ENCODE measurements at regions not wholly inside any gene's neighbourhood (a gene's known extent, or its start where the extent isn't known, plus 50 kb on each side); places are given as distances from the start of the nearest gene placed in this dataset.

GRCh38 chr13:63005625-63006024 lies 1590.0 kb upstream of the PCDH20 start:
- no peak for DNase-seq (ENCODE audit: low read depth)

DNA sequence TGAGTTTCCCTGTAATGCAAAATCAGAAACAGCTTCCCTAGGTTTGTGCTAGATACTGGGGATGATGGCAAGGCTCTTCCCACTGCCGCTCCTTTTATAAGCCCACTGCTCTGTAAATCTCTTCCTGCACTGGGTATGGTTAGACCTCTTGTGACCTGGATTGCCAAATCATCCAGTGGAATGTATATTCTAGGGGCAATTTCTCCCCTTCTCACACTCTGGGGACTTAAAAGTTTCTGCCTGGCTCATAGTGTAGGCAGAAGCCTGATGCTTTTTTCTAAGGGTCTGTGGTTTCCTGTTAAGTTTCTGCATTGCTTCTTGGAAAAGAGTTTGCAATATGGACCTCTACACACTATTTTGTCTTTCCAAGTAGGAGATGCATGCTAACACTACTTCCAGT lies 1582.0 kb upstream of the PCDH20 start:
- DNase-seq (ENCODE audit: low read depth), result no peak

DNA sequence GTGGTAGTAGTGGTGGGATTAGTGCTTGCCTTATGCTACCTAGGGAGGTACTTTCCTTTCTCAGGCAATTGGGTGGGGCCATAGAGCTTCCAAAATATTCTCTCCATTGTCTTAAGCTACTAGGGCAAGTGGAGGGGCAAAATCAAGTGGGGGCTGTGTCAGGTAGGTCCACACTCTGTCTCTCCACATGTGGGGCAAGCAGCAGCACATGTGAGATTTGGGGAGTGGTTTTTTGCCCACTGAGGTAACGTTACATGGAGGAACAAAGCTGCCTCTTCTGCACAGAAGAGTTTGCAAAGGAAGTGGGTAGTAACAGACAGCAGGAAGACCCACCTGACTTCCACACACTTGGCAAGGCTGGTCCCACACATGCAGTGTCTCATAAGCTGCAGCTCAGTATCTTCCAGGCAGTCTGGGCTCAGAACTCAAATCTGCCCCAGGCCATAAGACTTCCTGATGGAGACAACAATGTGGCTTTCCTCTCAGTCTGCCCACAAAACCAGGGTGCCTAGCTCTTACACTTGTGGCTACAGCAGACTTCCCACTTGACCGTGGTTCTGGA lies 1581.5 kb upstream of the PCDH20 start:
- no peak for DNase-seq (ENCODE audit: low read depth)

- DNase-seq (ENCODE audit: low read depth), result no peak
Measured at GRCh38 chr13:62973804-62974203, 1558.2 kb upstream of the PCDH20 start.

- DNase-seq (ENCODE audit: low read depth), result no peak
Measured at GRCh38 chr13:62964522-62964921, 1548.9 kb upstream of the PCDH20 start.

GRCh38 chr13:62960723-62961122 lies 1545.1 kb upstream of the PCDH20 start:
- no peak for DNase-seq (ENCODE audit: low read depth)

DNA sequence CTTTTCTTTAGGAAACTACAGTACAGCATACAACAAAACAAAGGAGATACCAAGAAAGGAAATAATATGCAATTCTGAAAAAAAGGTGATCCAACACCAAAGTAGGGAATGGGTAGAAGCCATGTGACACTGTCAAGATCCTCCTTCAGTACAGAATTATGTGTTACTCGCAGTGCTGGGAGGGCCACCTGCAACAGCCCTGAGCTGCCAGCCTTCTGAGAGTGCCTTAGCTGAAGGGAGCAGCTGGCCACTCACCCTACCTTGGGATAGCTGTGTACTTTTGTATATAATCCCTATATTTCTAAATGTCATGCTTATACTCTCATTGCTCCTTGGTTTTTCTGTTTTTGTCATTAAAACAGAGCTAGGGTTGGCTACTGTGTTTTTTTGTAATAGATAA lies 1518.2 kb upstream of the PCDH20 start:
- no peak for DNase-seq (ENCODE audit: low read depth)

DNA sequence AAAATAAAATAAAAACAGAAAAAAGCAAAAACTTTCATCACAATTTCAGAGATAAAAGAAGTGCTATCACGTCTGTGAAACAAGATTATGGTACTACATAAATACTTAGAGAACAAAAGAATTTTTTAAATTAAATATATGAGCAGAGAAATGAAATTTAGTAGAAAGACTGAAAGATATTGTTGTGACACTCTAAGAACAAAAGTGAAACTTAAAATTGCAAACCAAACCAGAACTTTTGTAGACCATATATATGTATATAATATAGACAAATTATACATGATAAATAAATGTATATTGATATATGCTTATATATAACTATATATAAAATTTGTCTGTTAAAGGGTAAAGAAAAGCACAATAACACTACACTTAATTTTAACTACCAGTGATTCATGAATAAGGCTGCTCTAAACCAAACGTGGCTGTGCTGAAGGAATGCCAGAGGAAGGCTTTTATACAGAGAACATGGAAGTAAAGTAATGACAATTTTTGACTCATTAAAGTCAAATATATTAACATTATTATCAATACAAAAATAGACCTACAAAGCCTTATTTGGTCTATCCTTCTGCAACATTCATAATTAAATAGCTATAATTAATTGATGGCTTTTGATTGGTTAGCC lies 1516.7 kb upstream of the PCDH20 start:
- DNase-seq (ENCODE audit: low read depth), result peak; percentile 23

- peak; percentile 70 for DNase-seq (ENCODE audit: low read depth)
Measured at GRCh38 chr13:62931853-62932252, 1516.2 kb upstream of the PCDH20 start.

- DNase-seq (ENCODE audit: low read depth), result no peak
Measured at GRCh38 chr13:62924395-62924794, 1508.7 kb upstream of the PCDH20 start.

- DNase-seq (ENCODE audit: low read depth), result no peak
Measured at GRCh38 chr13:62920159-62920558, 1504.5 kb upstream of the PCDH20 start.

- no peak for DNase-seq (ENCODE audit: low read depth)
Measured at GRCh38 chr13:62919491-62919890, 1503.8 kb upstream of the PCDH20 start.

- no peak for DNase-seq (ENCODE audit: low read depth)
Measured at GRCh38 chr13:62910541-62911060, 1495.0 kb upstream of the PCDH20 start.

GRCh38 chr13:62908321-62908720 lies 1492.7 kb upstream of the PCDH20 start:
- DNase-seq (ENCODE audit: low read depth), result peak; percentile 0

DNA sequence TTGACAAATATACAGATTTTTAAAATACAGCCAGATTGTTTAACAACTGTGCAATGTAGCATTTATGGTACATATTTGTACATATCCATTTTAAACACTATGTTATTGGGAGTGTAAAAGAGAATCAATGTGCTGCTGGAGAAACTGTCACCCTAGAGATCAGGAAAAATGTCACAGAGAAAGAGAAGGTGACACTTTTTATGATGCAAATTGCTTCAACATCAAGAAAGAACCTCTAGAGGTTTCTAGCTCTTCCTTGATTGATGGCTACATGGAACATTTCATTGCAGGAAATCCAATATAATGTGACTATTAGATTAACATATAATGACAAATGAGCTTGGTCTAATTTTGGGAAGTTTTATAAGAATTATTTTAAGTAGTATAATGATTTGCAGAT lies 1491.2 kb upstream of the PCDH20 start:
- DNase-seq (ENCODE audit: low read depth), result no peak

GRCh38 chr13:62906469-62906868 lies 1490.8 kb upstream of the PCDH20 start:
- no peak for DNase-seq (ENCODE audit: low read depth)

DNA sequence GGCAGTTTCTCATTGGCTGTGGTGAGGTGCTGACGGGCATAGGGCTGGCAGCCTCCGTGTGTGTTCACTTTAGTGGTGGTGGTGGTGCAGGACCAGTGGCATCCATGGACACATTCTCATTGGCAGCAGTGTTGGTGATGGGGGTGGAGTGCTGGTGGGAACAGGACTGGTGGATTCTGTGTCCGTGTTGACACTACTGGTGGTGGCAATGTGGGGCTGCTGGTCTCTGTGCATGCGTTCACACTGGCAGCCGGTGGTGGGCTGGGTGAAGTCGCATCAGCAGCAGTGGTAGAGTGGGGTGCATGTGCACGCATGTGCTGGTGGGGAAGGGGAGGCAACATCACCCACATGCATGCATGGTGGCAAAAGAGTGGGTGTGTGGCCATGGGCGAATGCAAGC lies 1471.4 kb upstream of the PCDH20 start:
- DNase-seq (ENCODE audit: low read depth), result no peak

GRCh38 chr13:62879071-62879470 lies 1463.4 kb upstream of the PCDH20 start:
- peak; percentile 82 for DNase-seq (ENCODE audit: low read depth)

DNA sequence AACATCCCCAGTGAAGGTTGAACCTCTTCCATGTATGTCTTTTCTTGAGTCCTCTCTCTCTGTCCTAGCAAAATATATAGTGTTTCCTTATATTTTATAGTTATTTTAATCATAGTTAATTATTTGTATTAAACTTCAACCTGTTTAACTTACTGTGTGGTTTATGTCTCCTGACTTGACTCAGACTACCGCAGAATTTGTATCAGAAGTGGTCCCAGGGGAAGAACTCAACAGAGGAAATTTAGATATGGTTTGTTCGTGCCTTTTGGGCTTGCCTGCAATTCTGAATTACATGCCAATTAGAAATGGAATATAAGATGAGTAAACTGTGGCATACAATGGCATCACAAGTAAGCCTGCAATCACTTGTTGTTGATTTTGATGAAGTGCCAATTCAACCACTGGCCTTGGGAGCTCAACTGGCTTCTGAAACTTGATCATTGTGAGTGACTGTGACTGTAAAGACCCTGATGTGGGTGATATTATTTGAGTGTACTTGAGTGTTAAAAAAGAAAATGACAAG lies 1459.5 kb upstream of the PCDH20 start:
- DNase-seq (ENCODE audit: low read depth), result no peak

DNA sequence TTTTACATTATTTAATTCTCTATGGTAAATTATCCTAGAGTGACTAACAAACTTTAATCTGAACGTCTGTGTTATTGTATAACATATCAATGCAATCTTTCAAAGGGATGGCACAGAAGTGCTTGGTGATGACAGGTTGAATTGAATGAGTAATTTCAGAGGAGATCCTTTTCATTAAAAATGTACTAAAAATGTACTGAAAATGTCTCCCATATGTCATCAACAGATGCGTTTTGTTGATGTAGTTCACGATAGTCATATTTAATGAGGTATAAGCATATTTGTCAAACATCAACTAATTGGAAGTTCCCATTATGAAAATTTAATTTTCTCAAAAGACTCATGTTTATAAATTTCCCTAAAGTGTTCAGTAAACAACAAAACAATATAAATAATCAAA lies 1434.7 kb upstream of the PCDH20 start:
- DNase-seq (ENCODE audit: low read depth), result no peak

DNA sequence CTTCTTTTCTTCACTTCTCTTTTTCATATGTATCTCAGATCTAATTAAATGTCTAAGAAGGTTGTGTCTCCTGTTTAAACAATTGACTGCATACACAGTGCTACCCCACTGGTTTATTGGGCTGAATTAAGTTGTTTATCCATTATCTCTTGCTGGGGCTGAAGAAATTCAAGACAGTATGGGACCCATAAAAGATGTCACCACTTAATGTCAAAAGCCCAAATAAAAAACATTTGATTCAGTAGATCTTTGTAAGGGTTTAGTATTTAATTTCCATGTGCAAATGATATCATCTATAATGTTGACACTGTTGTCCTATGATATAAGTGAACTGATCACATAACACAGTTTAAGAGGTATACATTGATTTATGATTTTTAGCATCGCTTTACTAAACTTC lies 1431.9 kb upstream of the PCDH20 start:
- DNase-seq (ENCODE audit: low read depth), result no peak

DNA sequence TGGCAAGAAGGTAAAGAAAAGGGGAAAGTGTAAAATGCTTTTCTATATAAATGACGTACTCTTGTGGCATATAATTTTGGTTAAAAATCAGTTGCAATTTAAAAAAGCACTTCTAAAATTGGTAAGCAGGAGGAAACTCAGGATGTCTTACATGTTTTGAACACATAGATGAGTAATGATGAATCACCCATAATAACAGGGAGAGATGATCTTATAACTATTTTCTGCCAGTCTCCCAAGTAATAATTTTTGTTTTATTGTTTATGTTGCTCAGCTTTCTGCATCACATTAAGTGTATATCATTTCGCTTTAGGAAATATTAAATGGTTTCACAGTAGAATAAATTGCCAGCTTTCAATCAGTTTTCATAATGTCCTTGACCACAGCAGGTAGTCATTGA lies 1430.7 kb upstream of the PCDH20 start:
- peak; percentile 4 for DNase-seq (ENCODE audit: low read depth)

DNA sequence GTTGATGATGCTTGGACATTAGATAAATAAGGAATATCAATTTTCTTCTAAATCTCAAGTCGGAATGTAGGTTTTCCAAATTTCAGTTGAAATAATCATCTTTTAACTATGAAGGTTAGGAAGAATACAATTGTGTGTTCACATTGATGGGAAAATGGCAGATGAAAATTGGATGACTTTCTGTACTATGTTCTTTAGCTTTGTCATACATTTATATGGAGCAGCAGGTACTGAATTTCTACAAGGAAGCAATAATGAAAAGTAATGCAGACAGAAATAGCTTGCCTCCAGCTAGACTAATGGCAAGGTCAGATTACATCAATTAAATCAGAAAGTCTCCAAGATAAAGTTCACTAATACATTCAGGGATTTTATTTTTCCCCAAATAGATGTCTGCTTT lies 1423.7 kb upstream of the PCDH20 start:
- no peak for DNase-seq (ENCODE audit: low read depth)

GRCh38 chr13:62838929-62839328 lies 1423.3 kb upstream of the PCDH20 start:
- no peak for DNase-seq (ENCODE audit: low read depth)
